ENCODE measurements at regions not wholly inside any gene's neighbourhood (a gene's known extent, or its start where the extent isn't known, plus 50 kb on each side); places are given as distances from the start of the nearest gene placed in this dataset.

GRCh38 chr1:69230208-69230607, 337.5 kb upstream of the LRRC7 start:
- no peak for DNase-seq (ENCODE audit: low read depth in 2 of 2)

- no peak for DNase-seq (ENCODE audit: low read depth in 2 of 2)
These were observed 334.3 kb upstream of the LRRC7 start for GRCh38 chr1:69233463-69233862.

- DNase-seq (ENCODE audit: low read depth in 2 of 2) = no peak
These were observed 323.5 kb upstream of the LRRC7 start for GRCh38 chr1:69244211-69244610.

DNA sequence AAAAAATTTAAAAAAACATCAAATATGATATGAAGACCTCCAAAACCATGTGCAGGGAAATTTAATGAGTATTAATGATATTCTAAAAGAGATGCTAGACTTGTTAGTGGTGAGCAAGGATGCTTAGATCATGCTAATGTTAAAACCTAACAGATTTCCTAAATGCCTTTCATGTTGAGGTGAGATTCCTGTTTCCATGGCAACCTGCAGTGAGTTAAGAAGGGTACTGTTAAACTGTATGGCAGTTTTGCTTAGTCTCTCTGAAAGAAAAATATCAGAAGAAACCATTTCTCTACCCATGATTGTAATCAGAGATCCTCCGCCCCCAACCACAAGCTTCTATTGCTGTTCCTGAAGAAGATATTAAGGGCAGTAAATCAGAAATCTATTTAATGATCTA, 321.6 kb upstream of the LRRC7 start:
- DNase-seq (ENCODE audit: low read depth in 2 of 2) = no peak

DNA sequence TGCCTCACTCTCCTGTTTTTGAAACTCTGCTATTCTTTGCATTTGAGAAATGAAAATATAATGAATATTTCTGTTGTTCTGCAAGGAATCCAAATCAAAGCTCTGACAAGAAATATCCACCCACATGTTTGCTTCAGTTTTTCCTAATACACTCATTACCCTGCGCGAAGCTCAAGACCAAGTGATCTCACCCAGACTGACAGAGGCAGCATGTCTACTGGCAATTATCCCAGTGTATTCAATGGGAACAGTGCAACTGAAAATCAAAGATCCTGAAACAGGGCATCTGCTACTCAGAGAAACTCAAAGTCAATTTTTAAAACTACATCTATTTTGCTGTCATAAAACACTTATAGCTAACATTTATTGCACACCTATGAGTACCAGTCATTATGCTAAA, 321.0 kb upstream of the LRRC7 start:
- no peak for DNase-seq (ENCODE audit: low read depth in 2 of 2)

DNA sequence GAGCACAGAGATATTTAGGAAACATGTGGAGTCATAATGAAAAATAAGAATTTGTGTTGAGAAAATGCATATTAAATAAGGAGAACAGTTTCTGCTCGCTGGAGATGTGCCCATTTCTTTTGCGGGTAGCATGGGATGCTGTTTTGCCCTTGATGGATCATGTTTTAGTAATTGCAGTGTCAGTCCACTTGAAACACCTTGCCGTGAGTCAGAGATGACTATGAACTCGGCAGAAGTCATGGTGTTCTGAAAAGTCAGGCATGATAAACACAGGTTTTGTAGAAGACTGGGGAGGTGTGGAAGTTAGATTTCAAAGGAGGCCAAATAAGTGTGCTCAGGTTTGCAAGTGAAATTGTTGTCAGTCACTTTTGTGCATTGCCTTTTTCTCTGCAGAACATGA, 315.0 kb upstream of the LRRC7 start:
- no peak for DNase-seq (ENCODE audit: low read depth in 2 of 2)

GRCh38 chr1:69256036-69256435, 311.7 kb upstream of the LRRC7 start:
- no peak for DNase-seq (ENCODE audit: low read depth in 2 of 2)

DNA sequence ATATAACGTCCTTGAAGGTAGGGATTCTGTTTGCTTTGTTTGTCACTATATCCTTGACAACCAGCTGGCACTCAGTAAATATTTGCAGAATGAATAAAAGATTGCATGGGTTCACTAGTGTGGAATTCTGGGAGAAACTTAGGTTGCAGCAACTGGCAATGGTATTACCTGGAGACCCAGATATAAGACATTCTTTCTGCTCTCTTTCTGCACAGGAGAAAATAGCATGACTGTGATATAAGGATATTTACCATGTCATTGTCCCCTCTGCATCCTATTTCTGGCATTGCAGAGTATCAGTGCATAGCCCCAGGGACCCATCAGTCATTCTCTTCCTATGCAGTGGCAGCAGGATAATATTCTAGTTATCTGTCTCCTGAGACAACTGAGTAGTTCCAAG, 308.9 kb upstream of the LRRC7 start:
- DNase-seq (ENCODE audit: low read depth in 2 of 2) = no peak

GRCh38 chr1:69263921-69264391, 303.8 kb upstream of the LRRC7 start:
- peak; percentile 94 for DNase-seq (ENCODE audit: low read depth in 2 of 2)

GRCh38 chr1:69269491-69269890, 298.2 kb upstream of the LRRC7 start:
- DNase-seq (ENCODE audit: low read depth in 2 of 2) = no peak

- no peak for DNase-seq (ENCODE audit: low read depth in 2 of 2)
These were observed 296.1 kb upstream of the LRRC7 start for GRCh38 chr1:69271587-69272125.

GRCh38 chr1:69272684-69273083, 295.0 kb upstream of the LRRC7 start:
- DNase-seq (ENCODE audit: low read depth in 2 of 2) = no peak

DNA sequence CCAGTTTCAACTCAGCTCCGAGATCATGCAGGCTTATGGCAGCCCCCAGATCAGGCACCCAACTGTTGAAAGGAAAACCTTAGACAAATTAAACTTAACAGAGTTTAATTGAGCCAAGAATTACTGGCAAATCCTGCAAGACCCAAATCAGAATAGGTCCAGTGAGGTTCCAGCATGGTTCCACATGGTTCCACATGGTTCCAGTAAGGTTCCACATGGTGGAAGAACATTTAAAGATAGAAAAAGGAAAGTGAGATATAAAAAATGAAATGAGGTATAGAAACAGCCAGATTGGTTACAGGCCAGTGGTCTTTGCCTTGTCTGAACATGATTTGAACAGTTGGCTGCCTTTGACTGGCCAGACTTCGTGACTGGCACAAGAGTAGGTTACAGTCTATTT, 288.8 kb upstream of the LRRC7 start:
- no peak for DNase-seq (ENCODE audit: low read depth in 2 of 2)

DNA sequence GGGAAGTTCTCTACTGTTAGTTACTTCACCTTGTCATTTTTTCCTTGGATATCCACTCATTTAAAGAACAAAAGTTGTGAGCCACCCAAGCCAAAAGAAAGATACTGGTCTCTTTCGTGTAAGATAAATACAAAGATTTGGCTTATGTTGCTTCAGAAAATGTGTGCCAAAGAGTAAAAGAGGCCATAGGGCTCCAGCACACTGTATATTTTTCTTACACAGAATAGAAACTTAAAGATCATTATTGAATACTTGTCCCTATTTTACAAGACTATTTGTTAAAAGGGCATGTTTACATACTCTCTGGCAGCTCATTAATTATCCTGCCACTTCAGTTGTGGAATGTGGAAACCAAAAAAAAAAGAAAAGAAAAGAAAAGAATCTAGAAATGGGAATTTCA, 284.2 kb upstream of the LRRC7 start:
- DNase-seq (ENCODE audit: low read depth in 2 of 2) = no peak

DNA sequence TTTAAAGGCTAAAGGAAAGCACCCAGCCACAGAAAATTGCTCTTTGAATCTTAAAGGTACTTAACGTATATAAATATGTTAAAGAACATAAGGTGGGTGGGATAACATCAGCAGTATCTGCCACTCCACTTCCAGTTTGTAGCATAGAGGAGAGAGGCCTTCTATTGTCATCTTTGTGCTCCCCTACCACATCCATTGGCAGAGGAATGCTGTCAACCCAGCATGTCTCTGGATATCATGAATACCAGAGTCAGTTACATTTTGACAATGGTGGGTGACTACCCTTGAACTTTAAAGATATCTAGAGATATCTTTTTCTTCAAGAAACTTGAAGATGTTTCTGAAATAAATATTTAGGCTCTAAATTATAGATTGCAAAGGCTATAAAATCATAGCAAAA, 283.2 kb upstream of the LRRC7 start:
- DNase-seq (ENCODE audit: low read depth in 2 of 2) = no peak

- DNase-seq (ENCODE audit: low read depth in 2 of 2) = no peak
These were observed 279.3 kb upstream of the LRRC7 start for GRCh38 chr1:69288416-69288815.

GRCh38 chr1:69290291-69290690, 277.4 kb upstream of the LRRC7 start:
- DNase-seq (ENCODE audit: low read depth in 2 of 2) = peak; percentile 11 to 17

DNA sequence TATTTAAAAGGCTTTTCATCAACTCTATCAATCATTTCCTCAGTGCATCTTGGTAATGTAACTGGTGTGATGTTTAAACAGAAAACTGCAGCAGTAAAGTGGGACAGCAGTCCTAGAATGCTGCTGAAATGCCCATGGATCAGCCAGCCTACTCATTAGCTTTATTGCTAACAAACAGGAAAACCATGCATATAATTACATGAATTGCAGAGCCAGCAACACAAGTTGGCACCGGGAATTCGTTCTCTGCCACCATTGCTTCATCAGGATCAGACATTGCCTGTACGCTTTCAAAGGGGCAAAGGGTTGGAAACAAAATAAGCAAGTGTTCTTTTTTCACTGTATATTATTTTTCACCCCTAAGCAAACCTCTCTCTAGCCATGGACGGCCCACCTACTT, 276.2 kb upstream of the LRRC7 start:
- DNase-seq (ENCODE audit: low read depth in 2 of 2) = no peak

- no peak for DNase-seq (ENCODE audit: low read depth in 2 of 2)
These were observed 274.9 kb upstream of the LRRC7 start for GRCh38 chr1:69292833-69293232.

DNA sequence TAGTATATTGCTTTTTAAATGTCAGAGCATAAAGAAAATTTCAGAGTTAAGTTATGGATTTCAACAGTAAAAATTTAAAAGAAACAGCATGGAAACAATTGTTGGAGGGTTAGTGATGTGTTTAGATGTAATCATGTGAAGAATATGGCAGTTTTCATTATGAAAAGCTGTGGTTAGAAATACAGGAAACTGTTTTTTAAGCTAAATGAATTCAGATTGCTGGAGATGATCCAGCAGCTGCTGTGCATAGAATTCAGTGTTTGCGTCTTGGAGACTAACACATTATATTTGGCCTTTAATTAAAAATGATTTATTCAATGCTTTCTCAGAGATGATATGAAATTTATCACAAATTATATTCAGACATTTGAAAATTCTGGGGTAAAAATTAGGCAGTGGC, 273.6 kb upstream of the LRRC7 start:
- DNase-seq (ENCODE audit: low read depth in 2 of 2) = no peak

- DNase-seq (ENCODE audit: low read depth in 2 of 2) = no peak
These were observed 272.5 kb upstream of the LRRC7 start for GRCh38 chr1:69295265-69295664.

DNA sequence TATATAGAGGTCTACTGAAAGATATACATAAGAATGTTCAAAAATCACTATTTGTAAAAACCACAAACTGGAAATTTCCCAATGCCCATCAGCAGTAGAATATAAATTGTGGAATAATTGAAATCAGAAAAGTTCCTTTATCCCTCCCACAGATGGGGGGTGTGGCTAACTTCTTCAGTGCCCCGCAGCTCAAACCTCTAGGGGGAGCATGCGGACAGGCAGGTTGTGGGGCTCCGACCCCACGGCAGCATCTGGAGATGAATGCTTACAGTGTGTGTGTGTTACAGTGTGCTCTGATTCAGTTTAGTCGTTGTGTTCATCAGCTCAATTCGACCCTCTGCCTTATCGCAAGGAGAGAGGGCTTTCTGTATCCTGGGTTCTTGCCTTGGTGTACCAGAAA, 262.1 kb upstream of the LRRC7 start:
- no peak for DNase-seq (ENCODE audit: low read depth in 2 of 2)

DNA sequence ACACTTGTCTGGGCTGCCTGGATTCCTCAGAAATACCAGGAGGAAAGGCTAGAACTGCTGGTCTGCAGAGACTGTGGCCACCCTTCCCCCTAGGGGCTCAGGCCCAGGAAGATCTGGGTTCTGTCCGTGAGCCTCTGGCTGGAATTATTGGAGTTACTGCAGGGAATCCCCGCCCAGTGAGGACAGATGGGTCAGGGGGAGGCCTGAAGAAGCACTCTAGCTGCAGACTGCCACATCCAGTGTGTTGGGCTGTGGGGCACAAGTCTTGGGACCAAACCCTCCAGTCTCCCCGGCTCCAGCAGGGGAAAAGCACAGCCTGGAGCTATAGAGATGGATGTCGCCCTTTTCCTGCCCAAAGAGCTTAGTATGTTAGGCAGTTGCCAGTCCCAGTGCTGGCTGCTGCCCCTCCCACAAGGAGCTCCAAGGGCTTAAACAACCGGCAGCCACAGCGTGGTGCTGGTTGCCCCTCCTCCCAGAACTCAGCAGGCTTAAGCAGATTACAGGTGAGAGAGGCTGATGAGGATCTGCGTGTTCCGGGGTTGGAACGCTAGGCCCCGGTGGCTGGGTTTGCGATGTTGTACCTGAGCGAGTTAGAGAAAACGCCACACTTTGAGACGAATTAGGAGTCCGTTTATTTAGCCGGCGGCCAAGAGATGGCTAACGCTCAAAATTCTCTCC, 255.5 kb upstream of the LRRC7 start:
- no peak for DNase-seq (ENCODE audit: low read depth in 2 of 2)

DNA sequence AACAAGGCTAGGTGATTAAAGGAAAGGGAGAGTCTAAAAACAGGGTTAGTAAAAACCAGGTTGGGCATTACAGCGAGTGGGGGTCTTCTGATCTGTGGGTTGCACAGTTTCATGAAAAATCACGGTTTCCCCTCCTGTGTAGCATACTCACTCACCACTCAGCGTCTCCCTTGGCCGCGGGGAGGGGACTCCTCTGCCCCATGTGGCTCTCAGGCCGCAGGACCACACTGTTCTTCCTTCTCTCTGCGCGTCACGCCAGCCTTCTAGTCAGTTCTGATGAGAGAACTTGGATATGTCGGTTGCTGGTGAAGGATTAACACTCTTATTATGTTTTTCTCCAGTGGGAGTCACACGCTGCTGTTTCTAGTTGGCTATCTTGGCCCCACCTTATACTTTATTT, 254.6 kb upstream of the LRRC7 start:
- DNase-seq (ENCODE audit: low read depth in 2 of 2) = no peak

Measured in fibroblast of skin of left quadriceps (primary cell).